ENCODE measurements at regions not wholly inside any gene's neighbourhood (a gene's known extent, or its start where the extent isn't known, plus 50 kb on each side); places are given as distances from the start of the nearest gene placed in this dataset.

- TF ChIP-seq, protein P1, sequence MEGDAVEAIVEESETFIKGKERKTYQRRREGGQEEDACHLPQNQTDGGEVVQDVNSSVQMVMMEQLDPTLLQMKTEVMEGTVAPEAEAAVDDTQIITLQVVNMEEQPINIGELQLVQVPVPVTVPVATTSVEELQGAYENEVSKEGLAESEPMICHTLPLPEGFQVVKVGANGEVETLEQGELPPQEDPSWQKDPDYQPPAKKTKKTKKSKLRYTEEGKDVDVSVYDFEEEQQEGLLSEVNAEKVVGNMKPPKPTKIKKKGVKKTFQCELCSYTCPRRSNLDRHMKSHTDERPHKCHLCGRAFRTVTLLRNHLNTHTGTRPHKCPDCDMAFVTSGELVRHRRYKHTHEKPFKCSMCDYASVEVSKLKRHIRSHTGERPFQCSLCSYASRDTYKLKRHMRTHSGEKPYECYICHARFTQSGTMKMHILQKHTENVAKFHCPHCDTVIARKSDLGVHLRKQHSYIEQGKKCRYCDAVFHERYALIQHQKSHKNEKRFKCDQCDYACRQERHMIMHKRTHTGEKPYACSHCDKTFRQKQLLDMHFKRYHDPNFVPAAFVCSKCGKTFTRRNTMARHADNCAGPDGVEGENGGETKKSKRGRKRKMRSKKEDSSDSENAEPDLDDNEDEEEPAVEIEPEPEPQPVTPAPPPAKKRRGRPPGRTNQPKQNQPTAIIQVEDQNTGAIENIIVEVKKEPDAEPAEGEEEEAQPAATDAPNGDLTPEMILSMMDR (IDR thresholded peaks at IDR 0.05; ENCODE audit: extremely low read depth in 1 of 2, insufficient read depth in 1 of 2, low read depth in 1 of 2, low read length in 2 of 2), result no peak
- no peak for TF ChIP-seq POLR2A (IDR thresholded peaks at IDR 0.05; ENCODE audit: low read depth, low read length)
- TF ChIP-seq, protein P2, sequence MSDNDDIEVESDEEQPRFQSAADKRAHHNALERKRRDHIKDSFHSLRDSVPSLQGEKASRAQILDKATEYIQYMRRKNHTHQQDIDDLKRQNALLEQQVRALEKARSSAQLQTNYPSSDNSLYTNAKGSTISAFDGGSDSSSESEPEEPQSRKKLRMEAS (IDR thresholded peaks at IDR 0.05; ENCODE audit: insufficient read depth, insufficient read length), result no peak
- no peak for TF ChIP-seq POLR2AphosphoS5 (IDR thresholded peaks at IDR 0.05; ENCODE audit: insufficient read depth, low read depth, low read length)
- TF ChIP-seq EZH2 (IDR thresholded peaks at IDR 0.05; ENCODE audit: borderline replicate concordance, low read depth, low read length, severe bottlenecking), result no peak
- TF ChIP-seq MYC (IDR thresholded peaks at IDR 0.05; ENCODE audit: low read depth, low read length), result no peak
- no peak for TF ChIP-seq GATA2 (IDR thresholded peaks at IDR 0.05; ENCODE audit: insufficient read depth, insufficient read length, low read depth, low read length)
These were observed 72.9 kb upstream of the COL24A1 start for GRCh38 chr1:86229405-86229975.

Data from endothelial cell of umbilical vein (primary cell).